HepG2 (cell line): ENCODE measurements at regions not wholly inside any gene's neighbourhood (a gene's known extent, or its start where the extent isn't known, plus 50 kb on each side); places are given as distances from the start of the nearest gene placed in this dataset.

Experiments used
- ATAC-seq: fragments of 200-7000 bp; cut with Tn5 transposase; 3 replicates; pipeline ENCODE4 v1.9.1; 2020; ENCODE audit warnings: mild to moderate bottlenecking, moderate library complexity
- BruUV-seq: library from RNA; stranded (reverse); fragments of 400-500 nt; replicated peaks from 2 replicates; lab custom pipeline; 2021; lab: Mats Ljungman, UMichigan
- CTCF ChIA-PET: fragments of 300-600 bp; formaldehyde crosslinking; extraction: SDS; loops from one replicate; lab custom pipeline; 2021; ENCODE audit warnings: low total read pairs, inconsistent platforms, low intra/inter-chr PET ratio; lab: Yijun Ruan, JAX
- POLR2A ChIA-PET: fragments of 350-600 bp; sonication (Branson Sonifier 250); formaldehyde crosslinking; loops from one replicate; lab custom pipeline; 2020; ENCODE audit warnings: antibody characterized with exemption, inconsistent platforms; lab: Yijun Ruan, JAX
- DNase-seq: peaks from one replicate; pipeline ENCODE4 v3.0.0-alpha.2; 2015; ENCODE audit warnings: low spot score
- FAIRE-seq: peaks from 3 replicates; lab custom pipeline; 2011; peaks lifted over from hg19 to GRCh38; lab: Jason Lieb, UNC
- H2AFZ ChIP-seq: one replicate; pipeline ENCODE4 v1.6.1; 2011; ENCODE audit warnings: low read length, inconsistent platforms
- H3K27ac ChIP-seq: fragments of 300-600 bp; 3 replicates; pipeline ENCODE4 v1.8.0; 2011; ENCODE audit warnings: mixed run types, mild to moderate bottlenecking, mixed read lengths, low read length, inconsistent platforms; ENCODE audit not compliant: insufficient read depth; ENCODE audit errors: extremely low read length
- H3K27me3 ChIP-seq, 2 experiments: fragments of 200-600 bp in 1 of 2; 2 replicates in 1 of 2; 3 replicates in 1 of 2; pipeline versions ENCODE4 v1.6.0 to v1.8.0; 2011; ENCODE audit warnings: low read length in 2 of 2, mild to moderate bottlenecking in 2 of 2, moderate library complexity in 2 of 2, inconsistent platforms in 1 of 2; ENCODE audit not compliant: insufficient read depth in 2 of 2, control insufficient read depth in 1 of 2
- H3K36me3 ChIP-seq, 2 experiments: fragments of 200-600 bp in 1 of 2; replicated peaks in 1 of 2; 2 replicates in 1 of 2; 3 replicates in 1 of 2; pipeline versions ENCODE4 v1.5.1 to v1.8.0; 2011; ENCODE audit warnings: low read length in 2 of 2, inconsistent platforms in 1 of 2; ENCODE audit not compliant: insufficient read depth in 2 of 2, control insufficient read depth in 1 of 2
- H3K4me1 ChIP-seq: 2 replicates; pipeline ENCODE4 v1.5.1; 2012; ENCODE audit warnings: low read length, inconsistent platforms; ENCODE audit not compliant: insufficient read depth
- H3K4me2 ChIP-seq: 2 replicates; pipeline ENCODE4 v1.6.0; 2011; ENCODE audit warnings: low read depth, low read length, inconsistent platforms
- H3K4me3 ChIP-seq, 3 experiments: fragments of 200-600 bp in 1 of 3; sonication (generic), shearing (Covaris generic) in 1 of 3; replicated peaks in 1 of 3; 2 replicates each; pipeline ENCODE4 v1.5.1; 2011 to 2016; ENCODE audit warnings: low read length in 3 of 3, inconsistent platforms in 2 of 3, low read depth in 2 of 3, mild to moderate bottlenecking in 2 of 3, control low read depth in 1 of 3, mixed read lengths in 1 of 3; ENCODE audit not compliant: insufficient read depth in 1 of 3
- H3K79me2 ChIP-seq: one replicate; pipeline ENCODE4 v1.6.1; 2011; ENCODE audit warnings: low read length, inconsistent platforms; ENCODE audit not compliant: insufficient read depth
- H3K9ac ChIP-seq: 2 replicates; pipeline ENCODE4 v1.6.0; 2011; ENCODE audit warnings: mild to moderate bottlenecking, low read depth, low read length, inconsistent platforms; ENCODE audit not compliant: insufficient read depth
- H3K9me3 ChIP-seq: 2 replicates; pipeline ENCODE4 v1.5.1; 2012; ENCODE audit warnings: mild to moderate bottlenecking, low read length
- H4K20me1 ChIP-seq: 2 replicates; pipeline ENCODE4 v1.6.0; 2011; ENCODE audit warnings: inconsistent platforms, mild to moderate bottlenecking, low read length, moderate library complexity; ENCODE audit not compliant: insufficient read depth
- ARID5B ChIP-seq: IDR thresholded peaks from 2 replicates; pipeline ENCODE4 v1.4.0; 2020; ENCODE audit warnings: mild to moderate bottlenecking, missing genetic modification reagents
- CEBPB ChIP-seq: IDR thresholded peaks from 2 replicates; pipeline ENCODE4 v1.6.1; 2011; ENCODE audit warnings: low read depth, low read length, improper control_type of control experiment, borderline replicate concordance
- CEBPG ChIP-seq: IDR thresholded peaks from 2 replicates; pipeline ENCODE4 v1.6.1; 2016
- CEBPZ ChIP-seq: IDR thresholded peaks from 2 replicates; pipeline ENCODE4 v1.6.1; 2012; ENCODE audit warnings: low read length, improper control_type of control experiment
- KAT2B ChIP-seq: fragments of 150-350 bp; IDR thresholded peaks from 2 replicates; pipeline ENCODE4 v1.6.1; 2014; ENCODE audit warnings: low read depth, low read length, borderline replicate concordance
- MAFK ChIP-seq, 2 experiments: IDR thresholded peaks in 1 of 2; conservative IDR thresholded peaks in 1 of 2; 2 replicates each; pipeline ENCODE4 v1.6.1; 2011; ENCODE audit warnings: improper control_type of control experiment in 2 of 2, low read length in 2 of 2
- TRIM24 ChIP-seq: sonication (generic); formaldehyde crosslinking; IDR thresholded peaks from 2 replicates; pipeline ENCODE4 v1.8.0; 2022; ENCODE audit warnings: mild to moderate bottlenecking, missing genetic modification reagents
- ZNF33B ChIP-seq: sonication (generic); formaldehyde crosslinking; IDR thresholded peaks from 2 replicates; pipeline ENCODE4 v1.5.1; 2020; ENCODE audit warnings: mild to moderate bottlenecking, missing genetic modification reagents
- WGBS: methylation state at CpG from one replicate; pipeline ENCODE4 v1.1.6; 2017; ENCODE audit warnings: low lambda C conversion rate; 5-methylcytosine and 5-hydroxymethylcytosine counted together
- in situ Hi-C: cut with HindIII; loops from 2 replicates; pipeline ENCODE4 v1.10.0; 2017; ENCODE audit warnings: low pct_unique_long_range_greater_than_20kb; ENCODE audit not compliant: extremely low pct_ligation_motif_present
- intact Hi-C: fragments of 100-400 bp; cut with micrococcal nuclease; formaldehyde crosslinking; loops from one replicate; pipeline ENCODE4 v1.10.0; 2022; ENCODE audit not compliant: unreplicated experiment

GRCh38 chr12:74468401-74468800 is 69.2 kb upstream of the ATXN7L3B start:
- WGBS: 4% methylated on average over 4 of the region's 4 CpGs
- CTCF ChIA-PET: no interaction called here
- H3K27me3 ChIP-seq: no peaks in the 10 kb centered on the region
- no peak for ATAC-seq
- no peak overlapping the region for H3K4me2 ChIP-seq
- no peak overlapping the region for H3K4me3 ChIP-seq
- no peaks in the 10 kb centered on the region for H3K79me2 ChIP-seq
- H3K27ac ChIP-seq: no peak overlapping the region
- no peak overlapping the region for H3K9ac ChIP-seq
- no peak overlapping the region for H2AFZ ChIP-seq
- H3K9me3 ChIP-seq: no peaks in the 10 kb centered on the region
- TF ChIP-seq CEBPG (CRISPR knock-in tag): peak; percentile 59
- no peak for TF ChIP-seq ZNF33B (CRISPR knock-in tag)
- TF ChIP-seq MAFK (conservative IDR thresholded peaks at IDR 0.05 in 1 of 2, IDR thresholded peaks at IDR 0.05 in 1 of 2; ENCODE audit: low read length in 2 of 2): peak in 1 of 2 experiments; percentile 45; a peak in 2 of 4 replicates
- TF ChIP-seq CEBPB: peak; percentile 71; the same call in 1 of the 2 replicates
- TF ChIP-seq, all 625 proteins: peak for 3
- intact Hi-C loops (no loop called here), in situ Hi-C loops (no loop called here)
- H3K36me3 ChIP-seq: no peaks in the 10 kb centered on the region
- BruUV-seq: no TSS peak
- DNase-seq: peak; percentile 0
- POLR2A ChIA-PET: no interaction called here
- peaks cover 12% of the 10 kb centered on the region for H3K4me1 ChIP-seq
- H4K20me1 ChIP-seq: no peaks in the 10 kb centered on the region
- FAIRE-seq: no peak

- DNase-seq: no peak
- POLR2A ChIA-PET: no interaction called here
- H3K9me3 ChIP-seq: no peaks in the 10 kb centered on the region
- no peak overlapping the region for H3K27ac ChIP-seq
- no peaks in the 10 kb centered on the region for H3K4me1 ChIP-seq
- CTCF ChIA-PET: no interaction called here
- TF ChIP-seq ARID5B (CRISPR knock-in tag) (no peak), TRIM24 (CRISPR knock-in tag) (no peak), CEBPZ (no peak), KAT2B (peak; percentile 77)
- no peak for FAIRE-seq
- no peaks in the 10 kb centered on the region for H3K36me3 ChIP-seq
- intact Hi-C loops (no loop called here), in situ Hi-C loops (no loop called here)
- H2AFZ ChIP-seq: no peak overlapping the region
- ATAC-seq: no peak
- H3K4me3 ChIP-seq: no peak overlapping the region
- WGBS: 5% methylated on average over 1 of the region's 1 CpG
- BruUV-seq: no TSS peak
- H3K4me2 ChIP-seq: no peak overlapping the region
- H3K9ac ChIP-seq: no peak overlapping the region
- H3K27me3 ChIP-seq: no peaks in the 10 kb centered on the region
- no peaks in the 10 kb centered on the region for H4K20me1 ChIP-seq
- no peaks in the 10 kb centered on the region for H3K79me2 ChIP-seq
Observed at GRCh38 chr12:74476234-74476633, 61.4 kb upstream of the ATXN7L3B start.
